Stimulated activated CD8-positive, alpha-beta memory T cell treated with anti-CD3 and anti-CD28 coated beads, Interleukin-7, amount 100 ng/mL, for 1 hour (primary cell): ENCODE measurements at regions not wholly inside any gene's neighbourhood (a gene's known extent, or its start where the extent isn't known, plus 50 kb on each side); places are given as distances from the start of the nearest gene placed in this dataset.

Experiments used
- DNase-seq, 2 donors: peaks; one replicate each; pipeline ENCODE4 v3.0.0-alpha.2; 2020; ENCODE audit warnings: low read depth in 2 of 2

DNA sequence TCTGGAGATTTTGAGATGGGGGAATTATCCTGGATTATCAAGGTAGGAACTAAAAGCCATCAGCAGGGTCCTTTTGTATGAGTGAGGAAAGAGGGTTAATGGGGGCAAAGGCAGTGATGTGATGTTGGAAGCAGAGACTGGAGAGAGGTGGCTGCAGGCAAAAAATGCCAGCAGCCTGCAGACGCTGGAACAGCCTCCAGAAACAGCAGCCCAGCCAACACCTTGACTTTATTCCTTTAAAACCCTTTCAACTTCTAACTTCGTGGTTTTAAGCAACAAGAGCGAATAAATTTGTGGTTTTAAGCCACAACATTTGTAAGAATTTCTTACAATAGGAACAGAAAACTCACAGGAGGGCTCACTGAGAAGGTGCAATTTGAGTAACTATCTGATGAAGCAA, 523.1 kb upstream of the HS6ST1 start:
- DNase-seq = no peak

DNA sequence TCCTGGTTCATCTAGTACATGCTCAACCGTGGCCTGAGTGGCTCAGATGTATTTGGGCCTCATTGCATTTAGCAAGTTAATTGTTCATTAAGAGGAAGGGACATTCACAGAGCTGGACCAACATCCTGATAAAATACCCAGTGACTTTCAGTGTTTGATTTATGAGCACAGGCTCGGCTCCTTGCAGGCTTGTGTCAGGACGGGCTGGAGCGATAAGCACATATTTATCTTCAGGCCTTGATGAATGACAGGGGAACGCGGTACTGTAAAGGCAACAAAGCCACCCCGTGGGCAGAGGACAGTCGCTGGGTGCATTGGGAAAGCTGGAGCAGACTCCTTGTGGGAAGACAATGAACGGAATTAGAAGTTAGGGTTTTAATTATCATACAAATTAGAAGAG, 548.6 kb upstream of the HS6ST1 start:
- no peak for DNase-seq

DNA sequence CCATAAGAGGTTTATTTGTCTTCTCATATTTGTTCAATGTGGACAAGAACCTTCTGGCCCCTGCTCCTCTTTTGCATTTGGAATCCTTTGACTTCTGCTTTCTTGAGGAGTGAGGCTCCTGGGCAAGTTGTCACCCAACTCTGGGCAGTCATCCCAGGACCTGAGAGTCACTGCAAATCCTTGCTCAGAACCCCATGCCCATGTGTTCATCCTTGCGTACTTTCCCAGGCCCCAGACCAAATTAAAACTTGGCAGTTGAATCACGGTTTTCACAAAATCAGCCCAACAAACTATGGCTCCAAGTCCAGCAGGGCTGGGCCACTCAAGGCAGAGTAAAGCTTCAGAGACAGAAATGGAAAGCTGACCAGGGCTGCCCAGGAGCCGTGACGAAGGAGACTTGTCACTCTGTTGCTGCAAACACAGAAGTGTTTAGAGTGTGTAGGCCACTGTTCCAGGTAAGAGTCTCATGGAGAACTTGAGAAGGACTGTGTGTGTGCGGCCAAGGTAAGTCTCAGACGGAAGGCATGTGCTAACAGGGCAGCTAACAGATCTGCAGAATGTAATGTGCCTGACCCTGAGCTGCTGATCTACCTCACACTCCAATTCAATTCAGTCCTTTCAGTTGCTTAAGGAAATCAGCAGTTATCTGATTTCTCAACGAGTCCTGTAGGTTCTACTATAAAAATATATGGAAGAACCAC, 549.4 kb upstream of the HS6ST1 start:
- no peak for DNase-seq

DNA sequence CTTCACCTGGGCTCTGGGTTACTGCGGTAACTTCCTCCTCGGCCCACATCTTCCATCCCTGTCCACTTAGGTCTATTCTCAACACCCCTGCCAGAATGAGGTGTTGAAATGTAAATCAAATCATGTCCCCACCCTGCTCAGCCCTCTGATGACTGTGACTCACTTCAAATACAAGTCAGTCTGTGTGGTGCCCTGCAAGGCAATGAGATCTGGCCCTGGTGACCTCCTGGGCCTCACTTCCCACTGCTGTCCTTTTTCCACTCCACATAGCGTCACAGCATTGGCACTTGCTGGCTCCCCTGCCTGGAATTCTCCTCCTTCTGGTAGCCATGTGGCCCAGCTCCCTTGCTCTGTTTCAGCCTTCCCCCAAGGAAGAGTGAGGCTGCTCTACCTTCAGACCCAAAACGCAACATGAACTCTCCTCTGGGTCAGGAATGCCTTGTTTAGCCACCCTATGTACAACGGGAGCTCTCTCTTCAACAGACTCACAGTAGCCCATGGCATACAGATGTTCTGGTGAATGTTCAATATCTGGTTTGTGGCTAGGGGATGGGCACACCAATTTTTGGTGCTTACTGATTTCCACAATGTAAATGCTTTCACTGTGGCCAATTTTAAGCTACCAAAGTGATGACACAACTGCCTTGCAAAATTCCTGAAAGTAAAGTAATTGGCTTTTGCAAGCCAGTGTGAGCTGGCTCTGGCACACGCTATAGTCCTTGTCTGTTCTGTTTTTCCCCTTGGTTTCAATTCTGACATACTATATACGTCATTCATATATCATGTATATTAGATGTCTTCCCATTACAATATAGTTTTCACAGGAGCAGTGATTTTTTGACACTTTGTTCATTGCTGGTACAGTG, 550.3 kb upstream of the HS6ST1 start:
- no peak for DNase-seq

GRCh38 chr2:128874608-128875007, 555.9 kb upstream of the HS6ST1 start:
- DNase-seq = no peak

- no peak for DNase-seq
Observed at GRCh38 chr2:128876986-128877983, 558.6 kb upstream of the HS6ST1 start.

GRCh38 chr2:128879161-128879560, 560.5 kb upstream of the HS6ST1 start:
- no peak for DNase-seq

GRCh38 chr2:128894896-128895295, 576.2 kb upstream of the HS6ST1 start:
- no peak for DNase-seq

DNA sequence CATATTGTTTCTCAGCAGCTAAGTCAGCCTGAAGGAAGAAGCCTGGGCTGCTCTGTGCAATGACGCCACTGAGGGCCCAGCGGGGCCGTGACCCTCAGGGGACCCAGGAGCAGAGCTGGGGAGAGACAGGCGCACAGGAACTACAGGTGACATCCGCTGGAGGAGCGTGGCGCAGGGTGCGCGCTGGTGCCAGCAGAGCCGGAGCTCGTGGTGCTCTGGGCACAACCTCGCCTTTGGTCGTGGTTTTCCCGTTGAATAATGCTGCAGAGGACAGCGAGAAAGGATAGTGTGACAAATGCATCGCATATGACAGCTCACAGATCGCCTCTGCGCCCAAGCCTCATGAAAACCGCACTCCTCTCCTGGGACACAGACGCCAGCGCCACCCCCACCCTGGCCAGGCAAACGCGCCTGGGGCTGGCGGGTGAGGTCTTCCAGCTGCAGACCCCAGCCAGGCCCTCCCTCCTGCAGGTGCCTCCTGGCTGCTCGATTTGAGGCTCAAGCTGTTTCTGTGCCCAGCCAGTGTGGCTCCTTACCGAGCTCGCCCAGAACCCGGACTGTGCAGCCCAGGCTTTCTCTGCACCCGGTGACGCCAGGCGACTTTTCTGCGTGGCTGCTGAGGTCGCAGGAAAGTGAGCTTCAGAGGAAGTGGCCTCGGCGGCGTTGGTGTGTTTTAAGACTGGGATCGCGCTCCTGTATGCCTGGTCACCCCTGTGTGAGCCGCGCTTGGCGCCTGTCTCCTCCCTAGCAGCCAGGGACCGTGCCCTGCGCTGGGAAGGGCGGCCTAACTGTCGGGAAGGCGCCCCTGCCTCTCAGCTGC, 583.1 kb upstream of the HS6ST1 start:
- DNase-seq = no peak

DNA sequence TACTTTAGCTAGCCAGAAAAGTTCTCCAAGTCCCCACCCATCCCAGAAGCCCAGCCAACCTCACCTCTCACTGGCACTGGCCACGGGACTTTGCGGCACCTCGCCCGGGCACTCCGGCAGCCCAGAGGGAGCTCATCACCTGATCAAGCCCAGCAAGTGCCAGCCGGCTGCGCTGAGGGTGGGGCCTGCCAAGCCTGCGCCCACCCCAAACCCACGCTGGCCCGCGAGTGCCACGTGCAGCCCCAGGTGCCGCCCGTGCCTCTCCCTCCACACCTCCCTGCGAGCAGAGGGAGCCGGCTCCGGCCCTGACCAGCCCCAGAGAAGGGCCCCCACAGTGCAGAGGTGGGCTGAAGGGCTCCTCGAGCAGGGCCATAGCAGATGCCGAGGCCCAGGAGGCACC, 585.0 kb upstream of the HS6ST1 start:
- no peak for DNase-seq

- DNase-seq = no peak
Observed at GRCh38 chr2:128911276-128911675, 592.6 kb upstream of the HS6ST1 start.

- DNase-seq = no peak
Observed at GRCh38 chr2:128914320-128914719, 595.7 kb upstream of the HS6ST1 start.

GRCh38 chr2:128921751-128922150, 603.1 kb upstream of the HS6ST1 start:
- DNase-seq = no peak

DNA sequence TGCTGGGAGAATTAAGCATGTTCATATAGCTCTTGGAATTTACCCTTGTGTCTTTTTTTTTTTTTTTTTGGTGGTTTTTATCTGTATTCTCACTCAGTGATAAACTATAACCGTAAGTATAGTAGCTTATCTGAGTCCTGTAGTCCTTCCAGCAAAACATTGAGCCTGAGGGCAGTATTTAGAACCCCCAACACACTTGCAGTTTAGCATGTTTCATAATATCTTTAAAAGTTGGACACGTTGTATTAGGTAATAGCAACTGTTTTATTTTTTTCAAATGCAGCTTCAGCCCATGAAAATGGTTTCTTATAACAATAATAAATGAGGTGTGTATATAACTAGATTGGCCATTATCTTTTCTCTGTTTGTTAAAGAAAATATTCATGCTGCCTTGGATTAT, 603.5 kb upstream of the HS6ST1 start:
- DNase-seq = no peak

DNA sequence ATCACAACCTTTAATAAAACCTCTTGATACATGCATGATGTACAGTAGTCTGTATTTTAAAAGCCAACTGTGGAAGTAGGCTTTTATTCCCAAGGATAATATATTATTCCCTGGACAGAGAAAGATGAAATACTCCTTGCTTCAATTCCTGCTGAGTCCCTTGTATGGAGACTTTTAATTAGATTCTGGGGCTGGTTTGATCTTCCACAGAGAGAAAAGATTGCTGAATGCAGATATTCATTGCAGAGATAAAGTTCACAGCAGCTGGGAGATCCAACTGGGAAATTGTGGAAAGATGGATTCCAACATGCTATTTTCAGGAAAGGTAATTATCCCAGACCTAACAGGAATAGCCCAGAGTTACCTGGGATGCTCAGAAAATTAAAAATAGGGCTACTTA, 607.0 kb upstream of the HS6ST1 start:
- DNase-seq = no peak

- DNase-seq = no peak
Observed at GRCh38 chr2:128930101-128930500, 611.4 kb upstream of the HS6ST1 start.

DNA sequence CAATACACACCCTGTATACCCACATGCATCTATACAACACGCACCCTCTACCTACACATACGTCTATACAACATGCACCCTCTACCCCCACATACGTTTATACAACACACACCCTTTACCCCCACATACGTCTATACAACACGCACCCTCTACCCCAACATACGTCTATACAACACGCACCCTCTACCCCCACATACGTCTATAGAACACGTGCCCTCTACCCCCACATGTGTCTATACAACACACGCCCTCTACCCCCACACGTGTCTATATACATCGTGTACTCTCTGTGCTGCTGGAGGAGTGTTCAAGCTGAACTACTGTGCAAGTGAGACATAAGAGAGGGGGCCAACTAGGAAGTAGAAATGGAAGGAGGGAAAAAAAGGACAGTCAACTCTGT, 621.7 kb upstream of the HS6ST1 start:
- no peak for DNase-seq

- no peak for DNase-seq
Observed at GRCh38 chr2:128941751-128942150, 623.1 kb upstream of the HS6ST1 start.

DNA sequence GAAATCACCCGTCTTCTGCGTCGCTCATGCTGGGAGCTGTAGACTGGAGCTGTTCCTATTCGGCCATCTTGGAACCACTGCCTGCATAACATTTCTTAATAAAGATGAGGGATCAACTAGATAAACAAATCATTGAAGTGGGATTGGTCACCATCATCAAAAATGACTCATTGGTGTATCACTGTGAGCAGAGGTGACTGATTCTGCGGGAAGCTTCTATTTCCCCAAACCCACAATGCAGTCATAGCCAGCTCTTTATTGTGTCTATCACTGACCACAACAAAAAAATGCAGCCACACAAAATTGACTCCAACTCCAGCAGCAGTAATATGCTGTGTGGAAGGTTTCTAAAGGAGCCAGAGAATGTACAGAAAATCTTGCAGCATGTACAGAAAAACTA, 630.7 kb upstream of the HS6ST1 start:
- no peak for DNase-seq

GRCh38 chr2:128950758-128951157, 632.1 kb upstream of the HS6ST1 start:
- DNase-seq = no peak

DNA sequence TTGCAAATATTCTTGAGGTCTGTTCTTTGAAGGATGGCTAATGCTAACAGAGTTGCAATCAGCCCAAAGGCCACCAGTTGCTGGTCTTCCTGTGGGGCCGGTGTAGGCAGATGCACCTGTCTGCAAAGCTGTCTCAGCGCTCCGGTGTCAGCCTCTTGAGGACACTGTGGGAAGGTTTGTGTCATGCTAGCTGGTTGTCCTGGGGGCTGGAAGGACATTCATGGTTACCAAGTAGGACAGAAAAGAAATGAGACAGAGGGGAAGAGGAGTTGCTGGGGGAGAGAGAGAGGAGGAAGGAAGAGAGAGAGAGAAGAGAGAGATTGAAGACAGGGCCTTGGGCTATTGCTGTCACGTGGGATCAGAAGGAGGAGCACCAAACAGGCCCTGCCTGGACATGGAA, 639.6 kb upstream of the HS6ST1 start:
- DNase-seq = no peak
